WTC11 (cell line): ENCODE measurements at regions not wholly inside any gene's neighbourhood (a gene's known extent, or its start where the extent isn't known, plus 50 kb on each side); places are given as distances from the start of the nearest gene placed in this dataset.

Experiments
- ATAC-seq: fragments of 200-7000 bp; cut with Tn5 transposase; 2 replicates; pipeline ENCODE4 v1.10.0; 2021; ENCODE audit warnings: mild to moderate bottlenecking, moderate library complexity
- CTCF ChIA-PET: fragments of 300-600 bp; sonication (Branson Sonifier 250); formaldehyde crosslinking; loops from one replicate; lab custom pipeline; 2021; ENCODE audit warnings: antibody characterized with exemption; lab: Charles Lee
- POLR2A ChIA-PET: fragments of 350-600 bp; sonication (Branson Sonifier 250); formaldehyde crosslinking; loops from one replicate; lab custom pipeline; 2021; ENCODE audit warnings: antibody characterized with exemption; lab: Charles Lee
- DNase-seq: peaks from one replicate; pipeline ENCODE4 v3.0.0; 2021; ENCODE audit warnings: low spot score
- H3K27ac Mint-ChIP-seq: 2 replicates; pipeline ENCODE4 v1.8.0; 2021; ENCODE audit warnings: mixed read lengths
- H3K27me3 Mint-ChIP-seq: 2 replicates; pipeline ENCODE4 v1.8.0; 2021; ENCODE audit warnings: low read depth, mild to moderate bottlenecking, moderate library complexity, mixed read lengths
- H3K36me3 Mint-ChIP-seq: 2 replicates; pipeline ENCODE4 v1.8.0; 2021; ENCODE audit warnings: mixed read lengths
- H3K4me1 Mint-ChIP-seq: 2 replicates; pipeline ENCODE4 v1.8.0; 2022; ENCODE audit warnings: mixed read lengths
- H3K4me3 Mint-ChIP-seq: 2 replicates; pipeline ENCODE4 v1.8.0; 2021; ENCODE audit warnings: mild to moderate bottlenecking, moderate library complexity, mixed read lengths
- H3K9me3 Mint-ChIP-seq: 2 replicates; pipeline ENCODE4 v1.8.0; 2021; ENCODE audit warnings: mixed read lengths
- CBFB ChIP-seq: sonication (generic); formaldehyde crosslinking; IDR thresholded peaks from 2 replicates; pipeline ENCODE4 v1.8.1; 2022; ENCODE audit warnings: mild to moderate bottlenecking, low read depth, missing genetic modification reagents
- EMX1 ChIP-seq: fragments of 250-450 bp; sonication (Bioruptor Pico); IDR thresholded peaks from 2 replicates; pipeline ENCODE4 v1.8.0; 2021; ENCODE audit warnings: mild to moderate bottlenecking
- ESRRA ChIP-seq: sonication (generic); formaldehyde crosslinking; IDR thresholded peaks from 2 replicates; pipeline ENCODE4 v1.8.1; 2022; ENCODE audit warnings: mild to moderate bottlenecking, missing genetic modification reagents, borderline replicate concordance
- GRHL2 ChIP-seq: fragments of 250-450 bp; sonication (Bioruptor Pico); IDR thresholded peaks from 2 replicates; pipeline ENCODE4 v1.8.0; 2022; ENCODE audit warnings: mild to moderate bottlenecking, moderate library complexity; ENCODE audit not compliant: insufficient replicate concordance, severe bottlenecking
- JAZF1 ChIP-seq: fragments of 250-450 bp; sonication (Bioruptor Pico); IDR thresholded peaks from 2 replicates; pipeline ENCODE4 v1.9.0; 2021; ENCODE audit warnings: moderate library complexity, mild to moderate bottlenecking, inconsistent platforms
- NFE2L1 ChIP-seq: sonication (generic); formaldehyde crosslinking; IDR thresholded peaks from 2 replicates; pipeline ENCODE4 v1.8.1; 2023; ENCODE audit warnings: missing genetic modification reagents
- NR1H2 ChIP-seq: sonication (generic); formaldehyde crosslinking; IDR thresholded peaks from 2 replicates; pipeline ENCODE4 v1.9.0; 2021; ENCODE audit warnings: mild to moderate bottlenecking, moderate library complexity, missing genetic modification reagents
- NR3C1 ChIP-seq: sonication (generic); formaldehyde crosslinking; conservative IDR thresholded peaks from 2 replicates; pipeline ENCODE4 v1.8.1; 2023; ENCODE audit warnings: low read depth, mild to moderate bottlenecking, missing genetic modification reagents
- RELA ChIP-seq: sonication (generic); formaldehyde crosslinking; IDR thresholded peaks from 2 replicates; pipeline ENCODE4 v1.8.1; 2022; ENCODE audit warnings: missing genetic modification reagents, mild to moderate bottlenecking, borderline replicate concordance
- SMAD3 ChIP-seq: sonication (generic); formaldehyde crosslinking; IDR thresholded peaks from 2 replicates; pipeline ENCODE4 v1.8.0; 2022; ENCODE audit warnings: missing genetic modification reagents, mild to moderate bottlenecking, borderline replicate concordance
- SMAD4 ChIP-seq: sonication (generic); formaldehyde crosslinking; IDR thresholded peaks from 2 replicates; pipeline ENCODE4 v1.8.0; 2022; ENCODE audit warnings: mild to moderate bottlenecking, missing genetic modification reagents
- SOX15 ChIP-seq: fragments of 250-450 bp; sonication (Bioruptor Pico); IDR thresholded peaks from 2 replicates; pipeline ENCODE4 v1.9.0; 2021; ENCODE audit warnings: mild to moderate bottlenecking
- TCF7 ChIP-seq: sonication (generic); formaldehyde crosslinking; IDR thresholded peaks from 2 replicates; pipeline ENCODE4 v1.8.0; 2022; ENCODE audit warnings: mild to moderate bottlenecking, low read depth, missing genetic modification reagents, moderate library complexity
- TEAD4 ChIP-seq: sonication (generic); formaldehyde crosslinking; IDR thresholded peaks from 2 replicates; pipeline ENCODE4 v1.8.0; 2022; ENCODE audit warnings: mild to moderate bottlenecking, missing genetic modification reagents
- ZBTB21 ChIP-seq: sonication (generic); formaldehyde crosslinking; IDR thresholded peaks from 2 replicates; pipeline ENCODE4 v1.8.1; 2023; ENCODE audit warnings: mild to moderate bottlenecking, missing genetic modification reagents, borderline replicate concordance
- ZNF396 ChIP-seq: fragments of 250-450 bp; sonication (Bioruptor Pico); IDR thresholded peaks from 2 replicates; pipeline ENCODE4 v1.8.0; 2021; ENCODE audit warnings: mild to moderate bottlenecking, moderate library complexity, borderline replicate concordance
- TF ChIP-seq, protein P1 (sequence below): sonication (generic); formaldehyde crosslinking; conservative IDR thresholded peaks from 2 replicates; pipeline ENCODE4 v1.8.1; 2022; ENCODE audit warnings: mild to moderate bottlenecking, missing genetic modification reagents
- TF ChIP-seq, protein P2 (sequence below): fragments of 250-450 bp; sonication (Bioruptor Pico); IDR thresholded peaks from 2 replicates; pipeline ENCODE4 v1.9.0; 2021; ENCODE audit warnings: moderate library complexity, mild to moderate bottlenecking, inconsistent platforms, borderline replicate concordance
- TF ChIP-seq, protein P3 (sequence below): sonication (generic); formaldehyde crosslinking; IDR thresholded peaks from 2 replicates; pipeline ENCODE4 v1.8.0; 2022; ENCODE audit warnings: mild to moderate bottlenecking, missing genetic modification reagents
- TF ChIP-seq, protein P4 (sequence below): fragments of 250-450 bp; sonication (Bioruptor Pico); IDR thresholded peaks from 2 replicates; pipeline ENCODE4 v1.9.0; 2021; ENCODE audit warnings: mild to moderate bottlenecking
- TF ChIP-seq, protein P5 (sequence below): fragments of 250-450 bp; sonication (Bioruptor Pico); IDR thresholded peaks from 2 replicates; pipeline ENCODE4 v1.8.0; 2021; ENCODE audit warnings: mild to moderate bottlenecking
- TF ChIP-seq, protein P6 (sequence below): fragments of 250-450 bp; sonication (Bioruptor Pico); IDR thresholded peaks from 2 replicates; pipeline ENCODE4 v2.1.2; 2022; ENCODE audit warnings: mild to moderate bottlenecking, moderate library complexity

DNA sequence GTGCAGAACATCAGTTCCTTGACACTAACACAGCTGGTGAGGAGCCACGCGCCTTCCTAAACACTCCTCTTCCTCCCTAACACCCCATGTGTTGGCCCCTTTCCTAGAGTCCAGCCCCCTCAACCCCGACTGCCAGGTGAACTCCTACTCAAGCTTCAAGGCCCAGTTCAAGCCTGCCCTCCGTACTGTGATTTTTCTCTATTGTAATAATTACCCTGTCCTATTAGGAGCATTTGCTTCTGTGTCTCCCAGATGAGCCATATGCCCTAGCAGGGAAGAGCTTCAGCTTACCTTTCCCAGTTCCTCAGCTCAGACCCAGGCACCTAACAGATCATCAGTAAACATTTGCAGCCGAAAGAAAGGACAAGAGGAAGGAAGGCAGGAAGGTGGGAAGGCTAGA, 130.6 kb upstream of the SALL3 start:
- Mint-ChIP-seq H3K9me3 (peaks cover 86% of the 10 kb centered on the region), H3K4me1 (no peaks in the 10 kb centered on the region), H3K36me3 (peaks cover 49% of the 10 kb centered on the region), H3K27me3 (peaks cover 5% of the 10 kb centered on the region), H3K27ac (no peak overlapping the region), H3K4me3 (no peak overlapping the region)
- TF ChIP-seq NR3C1 (no peak), GRHL2 (no peak), SOX15 (CRISPR knock-in tag) (no peak), SMAD4 (CRISPR knock-in tag) (no peak), NR1H2 (CRISPR knock-in tag) (no peak), RELA (CRISPR knock-in tag) (no peak), TEAD4 (CRISPR knock-in tag) (no peak), SMAD3 (no peak), ESRRA (CRISPR knock-in tag) (no peak), JAZF1 (CRISPR knock-in tag) (no peak), ZNF396 (CRISPR knock-in tag) (no peak)
- TF ChIP-seq, protein P1, sequence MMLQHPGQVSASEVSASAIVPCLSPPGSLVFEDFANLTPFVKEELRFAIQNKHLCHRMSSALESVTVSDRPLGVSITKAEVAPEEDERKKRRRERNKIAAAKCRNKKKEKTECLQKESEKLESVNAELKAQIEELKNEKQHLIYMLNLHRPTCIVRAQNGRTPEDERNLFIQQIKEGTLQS, result no peak
- TF ChIP-seq, protein P2, sequence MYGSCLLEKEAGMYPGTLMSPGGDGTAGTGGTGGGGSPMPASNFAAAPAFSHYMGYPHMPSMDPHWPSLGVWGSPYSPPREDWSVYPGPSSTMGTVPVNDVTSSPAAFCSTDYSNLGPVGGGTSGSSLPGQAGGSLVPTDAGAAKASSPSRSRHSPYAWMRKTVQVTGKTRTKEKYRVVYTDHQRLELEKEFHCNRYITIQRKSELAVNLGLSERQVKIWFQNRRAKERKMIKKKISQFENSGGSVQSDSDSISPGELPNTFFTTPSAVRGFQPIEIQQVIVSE (CRISPR knock-in tag), result no peak
- TF ChIP-seq, protein P3, sequence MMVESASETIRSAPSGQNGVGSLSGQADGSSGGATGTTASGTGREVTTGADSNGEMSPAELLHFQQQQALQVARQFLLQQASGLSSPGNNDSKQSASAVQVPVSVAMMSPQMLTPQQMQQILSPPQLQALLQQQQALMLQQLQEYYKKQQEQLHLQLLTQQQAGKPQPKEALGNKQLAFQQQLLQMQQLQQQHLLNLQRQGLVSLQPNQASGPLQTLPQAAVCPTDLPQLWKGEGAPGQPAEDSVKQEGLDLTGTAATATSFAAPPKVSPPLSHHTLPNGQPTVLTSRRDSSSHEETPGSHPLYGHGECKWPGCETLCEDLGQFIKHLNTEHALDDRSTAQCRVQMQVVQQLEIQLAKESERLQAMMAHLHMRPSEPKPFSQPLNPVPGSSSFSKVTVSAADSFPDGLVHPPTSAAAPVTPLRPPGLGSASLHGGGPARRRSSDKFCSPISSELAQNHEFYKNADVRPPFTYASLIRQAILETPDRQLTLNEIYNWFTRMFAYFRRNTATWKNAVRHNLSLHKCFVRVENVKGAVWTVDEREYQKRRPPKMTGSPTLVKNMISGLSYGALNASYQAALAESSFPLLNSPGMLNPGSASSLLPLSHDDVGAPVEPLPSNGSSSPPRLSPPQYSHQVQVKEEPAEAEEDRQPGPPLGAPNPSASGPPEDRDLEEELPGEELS (CRISPR knock-in tag), result no peak
- TF ChIP-seq, protein P4, sequence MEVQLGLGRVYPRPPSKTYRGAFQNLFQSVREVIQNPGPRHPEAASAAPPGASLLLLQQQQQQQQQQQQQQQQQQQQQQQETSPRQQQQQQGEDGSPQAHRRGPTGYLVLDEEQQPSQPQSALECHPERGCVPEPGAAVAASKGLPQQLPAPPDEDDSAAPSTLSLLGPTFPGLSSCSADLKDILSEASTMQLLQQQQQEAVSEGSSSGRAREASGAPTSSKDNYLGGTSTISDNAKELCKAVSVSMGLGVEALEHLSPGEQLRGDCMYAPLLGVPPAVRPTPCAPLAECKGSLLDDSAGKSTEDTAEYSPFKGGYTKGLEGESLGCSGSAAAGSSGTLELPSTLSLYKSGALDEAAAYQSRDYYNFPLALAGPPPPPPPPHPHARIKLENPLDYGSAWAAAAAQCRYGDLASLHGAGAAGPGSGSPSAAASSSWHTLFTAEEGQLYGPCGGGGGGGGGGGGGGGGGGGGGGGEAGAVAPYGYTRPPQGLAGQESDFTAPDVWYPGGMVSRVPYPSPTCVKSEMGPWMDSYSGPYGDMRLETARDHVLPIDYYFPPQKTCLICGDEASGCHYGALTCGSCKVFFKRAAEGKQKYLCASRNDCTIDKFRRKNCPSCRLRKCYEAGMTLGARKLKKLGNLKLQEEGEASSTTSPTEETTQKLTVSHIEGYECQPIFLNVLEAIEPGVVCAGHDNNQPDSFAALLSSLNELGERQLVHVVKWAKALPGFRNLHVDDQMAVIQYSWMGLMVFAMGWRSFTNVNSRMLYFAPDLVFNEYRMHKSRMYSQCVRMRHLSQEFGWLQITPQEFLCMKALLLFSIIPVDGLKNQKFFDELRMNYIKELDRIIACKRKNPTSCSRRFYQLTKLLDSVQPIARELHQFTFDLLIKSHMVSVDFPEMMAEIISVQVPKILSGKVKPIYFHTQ, result no peak
- ChIA-PET POLR2A (no interaction called here), CTCF (no interaction called here)
- ATAC-seq (no peak), DNase-seq (no peak)

DNA sequence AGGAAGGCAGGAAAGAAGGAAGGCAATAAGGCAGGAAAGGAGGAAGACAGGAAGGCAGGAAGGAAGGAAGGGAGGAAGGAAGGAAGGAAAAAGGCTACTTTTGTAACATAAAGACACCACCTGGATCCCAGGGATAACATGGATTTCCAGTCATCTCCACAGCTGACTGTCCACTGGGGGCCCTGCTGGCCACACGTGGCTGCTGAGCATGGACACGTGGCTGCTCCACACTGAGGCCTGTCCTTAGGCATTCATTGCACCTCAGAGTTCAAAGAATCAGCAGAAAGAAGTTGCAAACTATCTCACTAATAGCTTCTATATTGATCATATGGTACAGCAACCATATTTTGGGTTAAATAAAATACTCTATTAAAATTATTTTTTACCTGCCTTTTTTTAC, 130.2 kb upstream of the SALL3 start:
- ChIA-PET CTCF (no interaction called here), POLR2A (no interaction called here)
- no peak for DNase-seq
- peaks cover 5% of the 10 kb centered on the region for H3K27me3 Mint-ChIP-seq
- H3K4me1 Mint-ChIP-seq, result no peaks in the 10 kb centered on the region
- TF ChIP-seq, protein P5, sequence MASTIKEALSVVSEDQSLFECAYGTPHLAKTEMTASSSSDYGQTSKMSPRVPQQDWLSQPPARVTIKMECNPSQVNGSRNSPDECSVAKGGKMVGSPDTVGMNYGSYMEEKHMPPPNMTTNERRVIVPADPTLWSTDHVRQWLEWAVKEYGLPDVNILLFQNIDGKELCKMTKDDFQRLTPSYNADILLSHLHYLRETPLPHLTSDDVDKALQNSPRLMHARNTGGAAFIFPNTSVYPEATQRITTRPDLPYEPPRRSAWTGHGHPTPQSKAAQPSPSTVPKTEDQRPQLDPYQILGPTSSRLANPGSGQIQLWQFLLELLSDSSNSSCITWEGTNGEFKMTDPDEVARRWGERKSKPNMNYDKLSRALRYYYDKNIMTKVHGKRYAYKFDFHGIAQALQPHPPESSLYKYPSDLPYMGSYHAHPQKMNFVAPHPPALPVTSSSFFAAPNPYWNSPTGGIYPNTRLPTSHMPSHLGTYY (CRISPR knock-in tag), result no peak
- no peak for TF ChIP-seq CBFB
- no peak for TF ChIP-seq NFE2L1 (CRISPR knock-in tag)
- TF ChIP-seq EMX1 (CRISPR knock-in tag), result no peak
- no peak for TF ChIP-seq ZBTB21
- no peak for TF ChIP-seq TCF7
- TF ChIP-seq, protein P6, sequence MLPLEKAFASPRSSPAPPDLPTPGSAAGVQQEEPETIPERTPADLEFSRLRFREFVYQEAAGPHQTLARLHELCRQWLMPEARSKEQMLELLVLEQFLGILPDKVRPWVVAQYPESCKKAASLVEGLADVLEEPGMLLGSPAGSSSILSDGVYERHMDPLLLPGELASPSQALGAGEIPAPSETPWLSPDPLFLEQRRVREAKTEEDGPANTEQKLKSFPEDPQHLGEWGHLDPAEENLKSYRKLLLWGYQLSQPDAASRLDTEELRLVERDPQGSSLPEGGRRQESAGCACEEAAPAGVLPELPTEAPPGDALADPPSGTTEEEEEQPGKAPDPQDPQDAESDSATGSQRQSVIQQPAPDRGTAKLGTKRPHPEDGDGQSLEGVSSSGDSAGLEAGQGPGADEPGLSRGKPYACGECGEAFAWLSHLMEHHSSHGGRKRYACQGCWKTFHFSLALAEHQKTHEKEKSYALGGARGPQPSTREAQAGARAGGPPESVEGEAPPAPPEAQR (CRISPR knock-in tag), result no peak
- TF ChIP-seq NR3C1, result no peak
- H3K36me3 Mint-ChIP-seq, result peaks cover 45% of the 10 kb centered on the region
- H3K27ac Mint-ChIP-seq, result no peak overlapping the region
- peaks cover 82% of the 10 kb centered on the region for H3K9me3 Mint-ChIP-seq
- no peak for ATAC-seq
- no peak overlapping the region for H3K4me3 Mint-ChIP-seq
